A673 (cell line): ENCODE measurements at regions not wholly inside any gene's neighbourhood (a gene's known extent, or its start where the extent isn't known, plus 50 kb on each side); places are given as distances from the start of the nearest gene placed in this dataset.

Source experiments
- CTCF ChIP-seq: fragments of 300-800, 200-600 bp; sonication (generic); conservative IDR thresholded peaks from 2 replicates; pipeline ENCODE4 v1.5.1; 2017; ENCODE audit warnings: low read depth, mild to moderate bottlenecking, antibody characterized with exemption, low read length, moderate library complexity, mixed read lengths
- EZH2 ChIP-seq: fragments of 200-600 bp; sonication (generic); IDR thresholded peaks from 2 replicates; pipeline ENCODE4 v1.6.1; 2017; ENCODE audit warnings: borderline replicate concordance, low read depth, mild to moderate bottlenecking, mixed read lengths, antibody characterized with exemption, low read length; ENCODE audit not compliant: poor library complexity, severe bottlenecking

DNA sequence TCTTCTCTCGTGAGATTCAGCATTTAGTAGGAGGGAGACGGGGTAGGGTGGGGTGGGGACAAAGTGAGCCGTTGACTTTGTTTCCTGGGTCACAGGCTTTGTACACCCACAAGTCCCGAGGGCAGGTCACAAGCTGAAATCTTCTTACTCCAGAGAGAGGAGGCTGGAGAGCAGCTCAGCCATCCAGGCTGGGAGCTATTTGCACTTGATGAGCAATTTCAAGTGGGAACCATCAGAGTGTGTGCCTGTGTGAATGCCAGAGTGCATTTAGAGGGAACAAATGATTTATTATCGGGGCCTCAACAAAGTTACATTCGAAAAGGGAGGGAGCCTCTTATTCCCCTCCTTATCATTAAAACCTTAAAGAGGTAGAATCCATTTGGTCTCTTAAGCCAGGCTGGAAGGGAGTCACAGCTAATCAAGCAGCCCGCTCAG, 155.7 kb upstream of the JARID2 start:
- TF ChIP-seq CTCF (no peak), EZH2 (no peak)
